GM18520 (cell line): ENCODE measurements at regions not wholly inside any gene's neighbourhood (a gene's known extent, or its start where the extent isn't known, plus 50 kb on each side); places are given as distances from the start of the nearest gene placed in this dataset.
"Not testable (repeated sequence)": the region's sequence is repeated elsewhere in the genome, so short reads cannot be mapped to it uniquely, and the experiment has no call there.

ENCODE experiments used
- ATAC-seq: cut with Tn5 transposase; IDR thresholded peaks from one replicate; pipeline ENCODE4 v1.9.1; 2021; ENCODE audit not compliant: unreplicated experiment

DNA sequence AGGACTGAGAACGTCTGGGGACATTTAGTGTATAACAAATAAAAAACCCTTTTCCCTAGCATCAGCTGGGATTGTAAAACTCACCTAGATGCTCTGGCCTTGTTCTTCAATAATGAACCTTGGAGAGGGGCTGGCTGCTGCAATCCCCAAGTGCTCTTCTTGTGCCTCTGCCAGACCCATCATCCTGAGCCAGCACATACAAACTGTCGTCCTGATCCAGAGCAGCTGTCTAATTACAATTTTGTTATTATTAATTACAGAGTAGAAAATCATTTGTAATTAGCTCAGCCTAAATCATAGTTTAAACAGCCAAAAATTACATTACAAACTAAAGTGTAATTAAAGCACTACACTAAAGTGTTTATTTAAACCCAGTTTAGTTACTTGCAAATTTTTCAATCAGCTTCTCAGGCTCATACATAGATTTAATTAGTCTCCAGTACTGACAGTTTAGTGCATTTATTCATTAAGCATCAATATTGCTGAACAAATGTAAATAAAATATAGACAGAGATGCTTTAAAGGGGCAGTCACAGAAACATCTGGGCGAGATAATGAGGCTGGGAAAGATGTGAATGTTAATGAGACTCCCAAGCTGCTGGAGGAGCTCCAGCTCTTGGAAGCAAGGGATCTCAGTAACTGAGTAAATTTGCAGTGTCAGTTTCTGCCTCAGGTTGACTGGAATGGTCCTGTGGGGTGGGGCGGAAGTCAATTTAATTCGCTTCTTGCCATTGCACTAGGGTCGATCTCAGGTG is 632.3 kb upstream of the TLE4 start:
- ATAC-seq = no peak

DNA sequence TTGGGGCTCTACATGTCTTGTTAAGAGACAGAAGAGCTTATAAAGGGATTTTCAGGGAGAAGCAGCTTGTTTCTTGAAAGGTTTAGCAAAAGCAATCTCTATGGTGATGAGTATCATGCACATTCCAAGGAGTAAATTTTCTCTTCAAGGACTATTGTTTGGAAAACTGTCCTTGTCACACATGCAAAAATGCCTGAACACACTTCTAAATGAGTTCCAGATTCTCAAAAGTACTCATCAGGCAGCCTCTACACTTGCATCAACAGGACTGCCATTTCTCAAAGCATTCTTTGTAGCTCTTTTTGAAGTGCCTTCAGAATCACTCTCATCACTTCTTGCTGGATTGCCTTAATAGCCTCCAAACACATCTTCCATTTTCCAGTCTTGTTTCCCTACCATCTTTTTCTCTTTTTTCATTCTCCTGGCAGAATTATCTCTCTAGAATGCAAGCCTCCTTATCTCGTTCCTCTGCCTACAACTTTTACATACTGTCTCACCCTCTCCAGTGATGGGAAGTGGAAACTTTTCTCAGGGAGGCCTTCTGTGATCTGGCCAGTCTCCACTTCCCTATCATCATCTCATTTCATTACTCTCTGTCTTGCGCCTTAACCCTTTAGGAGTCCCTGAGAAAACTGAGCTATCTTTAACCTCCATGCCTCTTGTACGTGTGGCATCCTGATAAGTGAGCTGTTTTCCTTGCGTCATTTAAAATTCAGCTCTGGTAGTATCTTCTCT is 631.5 kb upstream of the TLE4 start:
- ATAC-seq = no peak

GRCh38 chr9:78954286-78954685 is 617.5 kb upstream of the TLE4 start:
- no peak for ATAC-seq

- ATAC-seq = no peak
Measured at GRCh38 chr9:78958892-78959291, 612.9 kb upstream of the TLE4 start.

DNA sequence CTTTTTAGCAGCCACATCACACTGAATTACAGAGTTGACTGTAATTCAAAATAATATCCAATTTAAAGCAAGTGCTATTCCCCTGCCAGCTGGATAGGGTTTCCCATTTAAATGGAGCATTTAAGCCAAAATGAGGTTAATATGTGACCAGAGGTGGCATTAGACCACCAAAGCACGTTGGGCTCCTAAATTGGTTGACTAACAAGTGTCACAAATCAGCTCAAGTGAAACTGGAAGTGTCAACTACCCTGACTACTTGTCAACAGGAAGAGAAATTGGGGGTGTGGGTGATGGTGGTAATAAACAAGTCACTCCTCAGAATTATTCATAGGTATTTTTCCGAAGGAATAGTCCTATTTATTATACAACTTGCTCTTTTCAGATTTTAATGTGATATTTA is 609.6 kb upstream of the TLE4 start:
- ATAC-seq = no peak

GRCh38 chr9:78963911-78964310 is 607.9 kb upstream of the TLE4 start:
- ATAC-seq = no peak

DNA sequence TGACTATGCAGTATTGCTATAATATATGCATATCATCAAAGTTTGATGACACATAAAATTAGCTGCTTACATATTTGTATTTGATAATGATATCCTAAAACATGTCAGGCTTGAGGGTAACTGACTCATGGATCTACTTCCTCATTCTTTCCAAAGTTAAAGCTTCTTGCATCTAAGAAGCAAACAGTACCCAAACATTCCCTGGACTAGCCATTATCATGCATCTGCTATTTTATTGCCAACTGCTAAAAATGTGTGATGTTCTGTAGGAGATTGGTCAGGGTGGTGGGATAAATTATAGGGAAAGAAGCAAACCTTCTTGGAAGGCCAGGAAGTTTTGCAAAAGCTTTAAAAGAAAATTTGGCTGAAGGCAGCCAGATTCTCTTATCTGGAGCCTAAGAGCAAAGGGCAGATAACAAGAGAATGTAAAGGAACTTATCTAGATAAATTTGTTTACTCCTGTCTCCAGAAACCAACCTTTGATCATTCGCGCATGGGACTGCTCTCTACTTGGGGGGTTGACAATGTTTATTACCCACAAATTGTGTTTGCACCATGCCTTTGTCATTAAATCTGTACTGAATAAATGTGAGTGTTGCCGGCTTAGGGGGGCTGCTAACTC is 604.1 kb upstream of the TLE4 start:
- no peak for ATAC-seq

DNA sequence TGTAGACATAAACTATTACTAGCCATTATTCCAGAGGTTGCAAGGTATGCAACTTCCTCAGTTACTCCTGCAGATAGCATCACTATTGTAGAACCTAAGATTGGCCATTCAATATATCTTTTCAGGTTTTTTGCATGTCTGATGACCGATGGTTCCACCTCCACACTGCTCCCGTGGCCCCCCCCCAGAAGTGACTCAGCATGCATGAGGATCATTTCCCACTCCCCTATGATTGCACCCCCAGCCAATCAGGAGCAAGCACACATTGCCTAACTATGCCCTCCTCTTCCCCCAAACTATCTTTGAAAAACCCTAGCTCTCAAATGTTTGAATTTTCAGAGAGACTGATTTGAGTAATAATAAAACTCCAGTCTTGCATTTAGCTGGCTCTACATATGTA is 601.4 kb upstream of the TLE4 start:
- ATAC-seq = no peak

GRCh38 chr9:78971540-78971939 is 600.2 kb upstream of the TLE4 start:
- ATAC-seq = no peak

GRCh38 chr9:78972303-78972999 is 599.3 kb upstream of the TLE4 start:
- ATAC-seq = no peak

DNA sequence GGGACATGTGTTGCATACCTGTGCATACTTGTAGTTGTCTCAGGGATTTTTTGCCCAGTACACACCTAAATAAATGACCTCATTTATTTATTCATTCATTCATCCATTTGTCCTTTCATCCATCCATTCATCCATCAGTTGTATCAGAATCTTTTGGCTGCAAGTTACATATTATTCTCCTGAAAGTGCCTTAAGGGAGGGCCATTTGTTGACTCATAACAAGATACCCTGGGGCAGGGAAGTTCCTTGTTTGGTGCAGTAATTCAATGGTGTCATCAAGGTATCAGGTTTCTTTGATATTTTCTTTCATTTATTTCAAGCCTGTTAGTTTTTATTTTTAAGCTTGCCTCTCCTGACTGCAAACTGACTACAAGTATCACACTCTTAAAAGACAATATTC is 597.9 kb upstream of the TLE4 start:
- no peak for ATAC-seq

GRCh38 chr9:78982849-78983248 is 588.9 kb upstream of the TLE4 start:
- ATAC-seq = no peak

GRCh38 chr9:78985084-78985738 is 586.6 kb upstream of the TLE4 start:
- ATAC-seq = no peak

DNA sequence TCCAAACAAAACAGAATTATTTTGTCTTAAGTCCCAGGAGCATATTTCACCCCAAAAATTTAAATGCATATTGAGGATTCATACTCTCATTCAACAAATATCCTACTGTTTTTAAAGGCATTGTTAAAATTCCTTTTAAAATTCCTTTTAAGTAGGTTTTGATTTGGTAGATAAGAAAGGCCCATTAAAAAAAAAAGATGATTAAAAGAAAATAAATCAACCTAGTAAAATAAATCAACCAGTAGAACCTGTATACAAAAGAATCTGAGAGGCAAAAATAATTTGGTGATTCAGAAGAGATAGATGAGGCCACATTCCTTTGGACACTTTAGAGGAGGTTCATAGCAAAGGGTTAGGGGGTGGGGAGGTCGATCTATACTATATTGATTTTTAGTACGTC is 585.3 kb upstream of the TLE4 start:
- ATAC-seq = no peak

- ATAC-seq = no peak
Measured at GRCh38 chr9:78989031-78989658, 582.6 kb upstream of the TLE4 start.

DNA sequence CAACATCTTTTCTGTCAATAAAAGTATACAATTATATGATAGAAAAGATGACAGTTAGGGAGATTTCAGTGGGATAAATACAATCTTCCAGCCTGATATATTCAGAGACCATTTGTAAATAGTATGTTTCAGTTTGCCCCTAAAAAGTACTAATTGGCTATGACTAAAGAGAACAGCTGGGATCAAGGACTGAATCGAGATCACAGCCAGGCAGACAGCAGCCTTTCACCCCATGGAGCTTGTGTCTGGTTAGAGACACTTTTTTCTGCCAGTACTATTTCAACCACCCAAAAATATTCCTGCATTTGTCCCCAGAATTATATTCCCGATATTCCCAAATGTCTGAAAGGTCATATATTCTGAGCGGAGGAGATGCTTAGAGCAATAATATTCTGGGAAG is 577.3 kb upstream of the TLE4 start:
- no peak for ATAC-seq

DNA sequence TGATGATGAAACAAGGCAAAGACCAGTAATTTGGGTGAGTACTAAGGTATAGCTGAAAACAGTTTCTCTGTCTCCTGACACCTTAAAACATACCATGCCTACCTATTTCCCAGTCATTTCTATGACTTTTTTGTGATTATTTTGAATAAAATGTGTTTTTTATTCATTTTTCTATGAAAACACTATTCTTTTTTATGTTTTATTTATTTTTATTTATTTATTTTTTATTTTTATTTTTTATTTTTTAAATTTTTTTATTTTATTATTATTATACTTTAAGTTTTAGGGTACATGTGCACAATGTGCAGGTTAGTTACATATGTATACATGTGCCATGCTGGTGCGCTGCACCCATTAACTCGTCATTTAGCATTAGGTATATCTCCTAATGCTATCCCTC is 576.8 kb upstream of the TLE4 start:
- ATAC-seq = not testable (repeated sequence)

DNA sequence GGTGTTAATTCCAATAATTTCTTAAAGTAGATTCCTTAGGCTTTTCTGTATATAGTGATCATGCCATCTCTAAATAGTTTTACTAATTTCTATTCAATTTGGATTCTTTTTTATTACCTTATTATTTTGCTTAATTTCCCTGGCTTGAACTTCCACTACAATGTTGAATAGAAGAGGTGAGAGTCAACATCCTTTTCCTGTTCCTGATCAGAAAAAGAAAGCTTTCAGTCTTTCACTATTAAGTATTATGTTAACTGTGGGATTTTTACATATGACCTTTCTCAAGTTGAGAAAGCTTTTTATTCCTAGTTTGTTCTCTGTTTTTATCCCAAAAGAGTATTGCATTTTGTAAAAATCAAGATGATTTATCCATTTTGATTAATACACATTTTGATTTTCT is 574.5 kb upstream of the TLE4 start:
- no peak for ATAC-seq

DNA sequence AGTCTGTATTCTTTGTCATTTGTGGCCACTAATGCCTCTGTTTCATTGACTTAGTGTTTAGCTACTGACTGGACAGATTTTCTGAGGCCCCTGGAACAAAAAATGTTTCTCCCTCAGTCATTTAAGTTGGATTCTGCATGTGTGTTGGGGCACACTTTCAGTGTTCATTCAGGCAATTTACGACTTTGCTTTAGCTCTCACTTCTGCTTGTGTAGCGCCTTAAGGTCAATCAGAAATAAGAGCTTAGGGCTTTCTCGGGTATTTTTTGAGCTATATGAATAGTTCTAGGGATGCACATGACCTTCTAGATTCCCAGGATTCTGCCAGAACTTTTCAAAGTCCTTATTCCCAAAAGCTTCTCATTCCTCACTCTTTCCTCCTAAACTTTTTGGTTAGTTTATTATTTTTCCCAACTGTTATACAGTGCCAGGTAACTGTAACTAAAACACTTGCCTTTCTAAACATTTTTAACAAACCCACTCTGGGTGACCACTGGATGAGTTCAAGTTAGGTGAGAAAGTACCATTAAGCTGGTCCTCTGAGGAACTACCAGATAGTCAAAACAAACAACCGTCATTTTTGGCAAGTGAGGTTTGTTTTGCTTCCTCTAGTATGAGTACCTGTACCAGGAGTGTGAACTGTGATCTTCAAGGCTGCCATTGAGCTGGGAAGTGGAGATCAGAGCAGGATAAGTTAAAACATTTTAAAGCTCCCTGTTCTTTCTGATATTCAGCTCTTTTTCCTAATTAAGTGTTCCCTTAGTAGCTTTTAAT is 571.3 kb upstream of the TLE4 start:
- no peak for ATAC-seq

DNA sequence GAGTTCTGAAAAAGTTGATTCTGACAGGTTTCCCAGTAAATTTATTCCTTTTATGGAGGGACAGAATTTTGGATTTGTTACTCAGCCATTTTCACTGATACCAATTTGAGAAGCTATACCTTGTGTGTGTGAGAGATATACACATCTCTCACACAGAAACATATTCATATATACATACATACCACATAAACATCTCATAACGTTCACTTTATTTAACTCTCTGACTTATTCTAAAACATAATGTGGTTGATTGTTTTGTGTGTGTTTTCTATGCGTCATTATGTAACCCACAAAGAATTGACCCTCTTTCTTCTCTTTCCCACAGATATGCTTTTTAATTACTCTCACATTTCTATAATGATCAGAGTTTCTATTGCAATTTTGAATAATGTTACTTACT is 570.8 kb upstream of the TLE4 start:
- ATAC-seq = no peak
